ENCODE measurements at regions not wholly inside any gene's neighbourhood (a gene's known extent, or its start where the extent isn't known, plus 50 kb on each side); places are given as distances from the start of the nearest gene placed in this dataset.
"Not testable (repeated sequence)": the region's sequence is repeated elsewhere in the genome, so short reads cannot be mapped to it uniquely, and the experiment has no call there.

DNA sequence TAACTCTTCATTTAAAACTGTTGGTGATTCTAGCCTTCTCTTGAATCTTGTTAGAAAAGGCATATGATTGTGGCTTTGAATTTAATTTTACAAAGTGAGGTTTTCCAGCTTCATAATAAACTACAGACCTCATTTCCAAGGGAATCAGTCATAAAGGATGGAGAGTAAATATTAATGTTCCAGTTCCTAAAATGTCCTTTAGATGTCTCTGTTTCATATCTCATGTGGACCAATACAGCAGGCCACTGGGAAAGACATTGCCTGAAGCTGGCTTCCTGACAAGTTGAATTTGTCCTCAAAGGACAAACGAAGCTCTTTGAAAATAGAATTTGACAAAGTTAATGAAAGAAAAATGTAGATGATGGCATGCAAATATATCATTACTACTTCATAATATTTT lies 125.4 kb downstream of the ZNF330 start:
- DNase-seq (ENCODE audit: low read depth in 3 of 3) = no peak

GRCh38 chr4:141347684-141348083 lies 127.0 kb downstream of the ZNF330 start:
- DNase-seq (ENCODE audit: low read depth in 3 of 3) = no peak

- DNase-seq (ENCODE audit: low read depth in 3 of 3) = no peak
Measured at GRCh38 chr4:141348125-141348524, 127.4 kb downstream of the ZNF330 start.

DNA sequence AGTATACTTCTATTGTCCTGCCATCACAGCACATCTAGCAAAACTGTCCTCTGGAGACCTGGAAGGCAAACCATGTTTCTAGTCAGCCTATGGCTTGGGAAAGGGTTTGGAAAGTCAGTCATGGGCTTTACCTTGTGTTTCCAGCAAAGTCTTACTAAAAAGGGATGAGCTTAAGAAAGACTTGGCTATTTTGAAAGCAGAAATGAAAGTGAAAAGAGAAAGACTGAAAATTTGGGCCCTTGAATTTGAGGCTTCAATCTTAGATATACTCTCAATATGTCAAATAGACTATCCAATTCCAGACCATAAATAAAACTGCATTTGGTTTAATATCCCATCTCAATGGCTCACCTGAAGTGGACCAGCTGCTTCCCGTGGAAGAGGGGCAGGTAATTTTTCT lies 127.9 kb downstream of the ZNF330 start:
- no peak for DNase-seq (ENCODE audit: low read depth in 3 of 3)

DNA sequence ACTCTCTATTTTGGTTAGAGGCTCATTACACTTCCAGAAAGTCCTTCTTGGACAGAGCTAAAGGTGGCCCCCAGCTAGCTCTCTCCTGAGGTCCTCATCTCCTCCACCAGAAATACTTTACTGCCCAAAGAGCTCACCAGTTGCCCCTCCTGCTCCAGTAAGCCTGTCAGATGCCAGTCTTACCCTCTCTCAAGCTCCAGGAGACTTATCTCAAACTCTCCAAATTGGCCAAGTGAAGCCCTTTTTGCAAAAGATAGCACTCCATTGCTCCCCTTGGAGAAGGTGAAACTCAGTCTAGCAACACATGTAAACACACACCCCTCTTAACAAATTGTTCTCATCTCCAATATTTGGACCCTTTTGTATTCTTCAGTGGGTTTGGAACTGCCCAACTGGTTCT lies 128.5 kb downstream of the ZNF330 start:
- no peak for DNase-seq (ENCODE audit: low read depth in 3 of 3)

- no peak for DNase-seq (ENCODE audit: low read depth in 3 of 3)
Measured at GRCh38 chr4:141350122-141350905, 129.6 kb downstream of the ZNF330 start.

DNA sequence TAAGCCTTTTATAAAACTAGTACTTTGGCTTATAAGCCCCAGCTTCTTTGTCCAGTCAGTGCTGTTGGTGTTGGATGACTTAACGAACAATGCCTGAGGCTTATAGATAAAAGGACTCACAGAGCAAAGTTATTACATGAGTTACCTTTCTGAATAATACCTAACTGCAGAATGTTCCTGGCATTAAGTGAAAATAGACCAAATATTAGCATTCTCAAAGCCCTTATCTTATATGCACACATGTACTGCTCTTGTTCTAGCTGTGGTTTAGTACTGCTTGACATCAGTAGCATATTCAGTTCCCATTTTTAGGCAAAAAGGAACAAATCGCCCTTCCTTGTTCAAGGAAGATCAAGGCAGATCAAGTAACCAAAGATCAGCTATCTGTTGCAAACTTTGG lies 131.6 kb downstream of the ZNF330 start:
- no peak for DNase-seq (ENCODE audit: low read depth in 3 of 3)

- DNase-seq (ENCODE audit: low read depth in 3 of 3) = no peak
Measured at GRCh38 chr4:141352909-141353525, 132.3 kb downstream of the ZNF330 start.

DNA sequence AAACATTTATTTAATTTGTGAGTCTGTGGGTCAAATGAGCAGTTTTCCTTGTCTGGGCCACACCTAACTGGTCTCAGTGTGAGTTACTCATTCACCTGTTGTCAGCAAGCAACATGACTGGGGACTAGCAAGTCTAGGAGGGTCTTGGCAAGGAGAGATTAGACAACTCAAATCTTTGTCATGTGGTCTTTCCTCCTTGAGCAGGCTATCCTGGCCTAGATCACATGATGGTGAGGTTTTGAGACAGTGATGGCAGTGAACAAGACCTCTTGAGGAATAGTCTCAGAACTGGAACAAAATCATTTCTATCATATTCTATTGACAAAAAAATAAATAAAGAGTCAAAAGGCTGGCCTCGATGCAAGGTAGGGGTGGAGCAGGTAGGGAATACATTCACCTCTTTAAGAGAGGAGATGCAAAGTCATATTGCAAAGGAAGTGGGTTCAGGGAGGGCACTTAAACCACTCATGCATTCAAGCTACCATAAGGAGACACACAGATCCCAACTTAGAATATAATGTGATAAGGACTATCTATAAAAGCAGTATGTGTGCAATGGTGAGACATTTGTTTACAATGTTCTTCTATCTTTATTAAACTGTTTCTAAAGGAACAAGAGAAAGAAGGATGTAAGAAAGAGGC lies 135.7 kb downstream of the ZNF330 start:
- DNase-seq (ENCODE audit: low read depth in 3 of 3) = no peak

DNA sequence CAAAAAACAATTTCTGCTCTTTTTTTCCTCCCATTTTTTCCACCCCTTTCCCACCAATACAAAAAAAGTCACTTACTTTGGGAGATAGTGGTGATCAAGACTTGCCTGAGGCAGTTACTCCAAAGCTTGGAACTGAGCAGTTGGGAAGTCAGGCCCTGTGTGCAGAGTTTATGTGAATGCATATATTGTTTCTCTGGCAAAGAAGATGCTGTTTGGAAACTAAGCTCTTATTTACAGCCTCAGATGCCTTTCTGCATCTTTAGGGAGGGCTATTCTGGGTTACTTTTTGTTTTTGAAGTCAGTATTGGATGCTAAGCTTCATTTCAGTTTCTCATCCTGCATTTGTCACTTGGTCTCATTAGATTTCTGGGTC lies 136.3 kb downstream of the ZNF330 start:
- DNase-seq (ENCODE audit: low read depth in 3 of 3) = no peak

DNA sequence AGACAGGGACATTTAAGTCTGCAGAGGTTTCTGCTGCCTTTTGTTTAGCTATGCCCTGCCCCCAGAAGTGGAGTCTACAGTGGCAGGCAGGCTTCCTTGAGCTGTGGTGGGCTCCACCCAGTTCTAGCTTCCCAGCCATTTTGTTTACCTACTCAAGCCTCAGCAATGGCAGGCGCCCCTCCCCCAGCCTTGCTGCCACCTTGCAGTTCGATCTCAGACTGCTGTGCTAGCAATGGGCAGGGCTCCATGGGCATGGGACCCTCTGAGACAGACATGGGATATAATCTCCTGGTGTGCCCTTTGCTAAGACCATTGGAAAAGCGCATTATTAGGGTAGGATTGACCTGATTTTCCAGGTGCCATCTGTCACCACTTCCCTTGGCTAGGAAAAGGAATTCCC lies 147.5 kb downstream of the ZNF330 start:
- DNase-seq (ENCODE audit: low read depth in 3 of 3) = not testable (repeated sequence)

- DNase-seq (ENCODE audit: low read depth in 3 of 3) = no peak
Measured at GRCh38 chr4:141371206-141371605, 150.5 kb downstream of the ZNF330 start.

- no peak for DNase-seq (ENCODE audit: low read depth in 3 of 3)
Measured at GRCh38 chr4:141375855-141376254, 155.2 kb downstream of the ZNF330 start.

GRCh38 chr4:141376769-141377168 lies 156.1 kb downstream of the ZNF330 start:
- DNase-seq (ENCODE audit: low read depth in 3 of 3) = no peak

DNA sequence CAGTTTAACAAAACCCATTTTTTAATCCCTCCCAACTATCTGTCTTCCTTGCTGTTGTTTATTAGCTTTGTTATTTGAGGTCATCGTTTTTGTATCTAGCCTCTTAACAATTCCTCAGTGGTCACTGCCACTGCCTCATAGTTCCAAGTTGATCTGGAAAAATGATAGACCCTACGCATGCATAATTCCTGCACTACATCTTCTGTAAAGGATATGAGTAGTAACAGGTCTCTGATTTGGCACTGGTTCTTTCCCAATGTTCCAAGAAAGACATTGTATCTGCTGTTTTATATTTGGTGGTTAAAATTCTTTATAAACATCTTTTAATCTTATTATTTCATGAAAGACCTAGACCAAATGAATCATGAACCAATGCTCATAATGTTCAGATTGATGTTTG lies 166.6 kb downstream of the ZNF330 start:
- DNase-seq (ENCODE audit: low read depth in 3 of 3) = no peak

DNA sequence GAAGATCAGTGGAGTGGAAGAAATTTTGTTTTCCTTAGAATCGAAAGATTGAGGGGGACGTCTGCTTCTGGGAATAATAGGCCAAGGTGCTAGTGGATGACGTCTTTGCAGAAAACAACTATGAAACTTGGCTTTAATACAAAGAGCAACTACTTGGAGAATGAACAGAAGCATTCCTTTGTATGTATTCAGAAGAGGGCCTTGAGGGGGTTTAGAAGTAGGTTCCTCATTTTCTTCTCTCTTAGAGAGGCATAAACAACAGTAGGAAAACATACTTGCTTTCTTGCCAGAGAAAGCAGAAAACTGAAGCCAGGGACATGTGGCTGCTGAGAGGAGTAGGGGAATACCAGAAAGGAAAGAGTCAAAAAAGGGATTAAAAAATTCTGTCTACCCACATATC lies 167.8 kb downstream of the ZNF330 start:
- no peak for DNase-seq (ENCODE audit: low read depth in 3 of 3)

GRCh38 chr4:141389649-141390048 lies 169.0 kb downstream of the ZNF330 start:
- DNase-seq (ENCODE audit: low read depth in 3 of 3) = no peak

DNA sequence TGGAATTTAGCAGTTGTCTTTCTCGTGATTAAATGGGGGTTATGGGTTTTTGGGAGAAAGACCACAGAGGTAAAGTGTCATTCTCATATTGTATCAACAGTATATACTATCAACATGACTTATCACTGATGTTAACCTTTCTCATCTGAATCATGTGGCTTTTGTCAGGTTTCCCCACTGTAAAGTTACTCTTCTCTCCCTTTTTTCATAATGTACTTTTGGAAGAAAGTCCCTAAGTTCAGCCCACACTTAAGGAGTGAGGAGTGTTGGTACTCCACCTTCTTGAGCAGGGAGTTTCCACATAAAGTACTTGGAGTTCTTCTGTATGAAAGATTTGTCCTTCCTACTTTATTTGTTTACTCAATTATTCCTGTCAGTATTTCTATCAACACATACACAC lies 169.9 kb downstream of the ZNF330 start:
- DNase-seq (ENCODE audit: low read depth in 3 of 3) = no peak

- DNase-seq (ENCODE audit: low read depth in 3 of 3) = no peak
Measured at GRCh38 chr4:141391293-141391692, 170.6 kb downstream of the ZNF330 start.

DNA sequence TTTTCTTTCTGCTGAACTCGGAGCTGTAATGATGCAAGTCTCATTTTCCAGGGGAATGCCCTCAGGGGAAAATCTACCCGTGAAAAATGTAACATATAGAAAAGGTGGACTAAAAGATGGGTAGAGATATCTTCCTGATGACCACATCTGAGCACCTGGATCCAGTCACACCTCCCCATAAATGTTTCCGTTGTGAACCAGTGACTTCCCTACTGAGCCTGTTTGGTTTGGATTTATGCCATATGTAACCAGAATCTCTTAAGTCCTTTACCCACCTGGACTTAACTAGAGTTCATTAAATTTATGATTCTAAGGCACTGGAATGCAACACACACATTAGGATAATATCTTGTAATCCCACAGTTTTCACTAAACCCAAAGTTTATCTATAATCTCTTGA lies 171.1 kb downstream of the ZNF330 start:
- DNase-seq (ENCODE audit: low read depth in 3 of 3) = no peak

- DNase-seq (ENCODE audit: low read depth in 3 of 3) = no peak
Measured at GRCh38 chr4:141395246-141395830, 174.6 kb downstream of the ZNF330 start.

DNA sequence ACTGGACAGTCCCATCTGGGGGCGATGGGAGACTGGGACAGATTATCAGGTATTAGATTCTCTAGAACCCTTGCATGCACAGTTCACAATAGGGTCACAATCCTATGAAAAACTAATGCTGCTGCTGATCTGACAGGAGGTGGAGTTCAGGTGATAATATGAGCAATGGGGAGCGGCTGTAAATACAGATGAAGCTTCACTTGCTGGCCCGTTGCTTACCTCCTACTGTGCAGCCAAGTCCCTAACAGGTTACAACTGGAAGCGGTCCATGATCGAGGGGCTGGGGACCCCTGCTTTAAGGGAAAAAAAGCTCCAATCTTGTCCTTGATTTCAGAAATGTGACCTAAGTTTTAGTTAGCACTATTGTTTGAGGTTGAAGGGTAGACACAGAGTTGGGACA lies 175.2 kb downstream of the ZNF330 start:
- DNase-seq (ENCODE audit: low read depth in 3 of 3) = no peak

- no peak for DNase-seq (ENCODE audit: low read depth in 3 of 3)
Measured at GRCh38 chr4:141402712-141403111, 182.0 kb downstream of the ZNF330 start.

Data from stimulated activated CD4-positive, alpha-beta T cell treated with anti-CD3 and anti-CD28 coated beads, TNF-alpha, amount 100 ng/mL, for 4 hours (primary cell).